H1 (cell line): ENCODE measurements at regions not wholly inside any gene's neighbourhood (a gene's known extent, or its start where the extent isn't known, plus 50 kb on each side); places are given as distances from the start of the nearest gene placed in this dataset.

Source experiments
- CTCF ChIA-PET: fragments of 300-600 bp; sonication (Branson Sonifier 250); formaldehyde crosslinking; loops from one replicate; lab custom pipeline; 2021; ENCODE audit not compliant: partially characterized antibody; lab: Charles Lee
- POLR2A ChIA-PET: fragments of 300-600 bp; sonication (Branson Sonifier 250); formaldehyde crosslinking; loops from one replicate; lab custom pipeline; 2021; ENCODE audit warnings: inconsistent platforms; ENCODE audit not compliant: partially characterized antibody; lab: Charles Lee
- DNase-seq, 2 experiments: peaks; one replicate each; pipeline versions ENCODE4 v3.0.0 to v3.0.0-alpha.2; 2010 to 2022; ENCODE audit warnings: low spot score in 2 of 2, low read depth in 1 of 2, mixed read lengths in 1 of 2
- FAIRE-seq: peaks from 2 replicates; lab custom pipeline; 2011; peaks lifted over from hg19 to GRCh38; lab: Jason Lieb, UNC
- H2AFZ ChIP-seq: 2 replicates; pipeline ENCODE4 v1.8.1; 2012; ENCODE audit warnings: low read length, inconsistent platforms
- H2AK5ac ChIP-seq: 2 replicates; pipeline ENCODE4 v1.6.1; 2013; ENCODE audit warnings: low read depth, low read length
- H2BK120ac ChIP-seq: replicated peaks from 2 replicates; pipeline ENCODE3; 2013; ENCODE audit warnings: low read depth, low read length, inconsistent platforms
- H2BK12ac ChIP-seq: 2 replicates; pipeline ENCODE4 v1.6.1; 2013; ENCODE audit warnings: low read depth, low read length
- H2BK15ac ChIP-seq: 2 replicates; pipeline ENCODE4 v1.6.1; 2013; ENCODE audit warnings: low read length
- H2BK20ac ChIP-seq: 2 replicates; pipeline ENCODE4 v1.6.1; 2013; ENCODE audit warnings: low read length
- H2BK5ac ChIP-seq: 2 replicates; pipeline ENCODE4 v1.6.1; 2013; ENCODE audit warnings: low read depth, low read length
- H3K14ac ChIP-seq: 2 replicates; pipeline ENCODE4 v1.6.1; 2013; ENCODE audit warnings: inconsistent platforms; ENCODE audit not compliant: insufficient read length
- H3K18ac ChIP-seq: 2 replicates; pipeline ENCODE4 v1.6.1; 2013; ENCODE audit warnings: low read length; ENCODE audit errors: extremely low read depth
- H3K23ac ChIP-seq: 2 replicates; pipeline ENCODE4 v1.6.1; 2013; ENCODE audit warnings: inconsistent platforms; ENCODE audit not compliant: insufficient read length
- H3K23me2 ChIP-seq: 2 replicates; pipeline ENCODE4 v1.6.1; 2013; ENCODE audit warnings: low read depth, low read length
- H3K27ac ChIP-seq: 2 replicates; pipeline ENCODE4 v1.6.1; 2011; ENCODE audit warnings: low read depth, low read length, inconsistent platforms
- H3K27me3 ChIP-seq, 4 experiments: replicated peaks in 1 of 4; 1 replicate in 1 of 4; 2 replicates in 3 of 4; pipeline versions ENCODE4 v1.6.1 to v1.8.1; 2011 to 2013; ENCODE audit warnings: low read length in 3 of 4, mild to moderate bottlenecking in 3 of 4, inconsistent platforms in 2 of 4, mixed read lengths in 2 of 4, moderate library complexity in 1 of 4; ENCODE audit not compliant: control insufficient read depth in 3 of 4, insufficient read depth in 3 of 4; ENCODE audit errors: extremely low read depth in 1 of 4
- H3K36me3 ChIP-seq, 4 experiments: 2 replicates each; pipeline versions ENCODE4 v1.6.1 to v1.8.1; 2011 to 2013; ENCODE audit warnings: mild to moderate bottlenecking in 4 of 4, low read length in 3 of 4, moderate library complexity in 2 of 4, control low read depth in 1 of 4, inconsistent platforms in 1 of 4; ENCODE audit not compliant: insufficient read depth in 4 of 4, control insufficient read depth in 2 of 4
- H3K4ac ChIP-seq: replicated peaks from 2 replicates; pipeline ENCODE3; 2013; ENCODE audit warnings: low read length, low read depth, mixed read lengths, inconsistent platforms; ENCODE audit not compliant: insufficient read length
- H3K4me1 ChIP-seq, 4 experiments: replicated peaks in 1 of 4; 1 replicate in 1 of 4; 2 replicates in 3 of 4; pipeline versions ENCODE4 v1.6.1 to v1.8.1; 2011 to 2013; ENCODE audit warnings: low read length in 3 of 4, inconsistent platforms in 2 of 4, mixed read lengths in 1 of 4; ENCODE audit not compliant: insufficient read depth in 4 of 4, control insufficient read depth in 3 of 4
- H3K4me2 ChIP-seq, 2 experiments: 2 replicates each; pipeline versions ENCODE4 v1.6.1 to v1.8.1; 2011 to 2013; ENCODE audit warnings: low read depth in 2 of 2, low read length in 2 of 2, control low read depth in 1 of 2, inconsistent platforms in 1 of 2, mild to moderate bottlenecking in 1 of 2; ENCODE audit not compliant: insufficient read depth in 1 of 2
- H3K4me3 ChIP-seq, 4 experiments: fragments of 200-600, 300-600 bp in 1 of 4; sonication (generic), shearing (Covaris generic), sonication (Bioruptor Twin) in 1 of 4; 2 replicates each; pipeline versions ENCODE4 v1.5.1 to v1.8.1; 2011 to 2016; ENCODE audit warnings: low read length in 4 of 4, low read depth in 3 of 4, control low read depth in 2 of 4, inconsistent platforms in 2 of 4, mild to moderate bottlenecking in 2 of 4, mixed read lengths in 1 of 4, moderate library complexity in 1 of 4; ENCODE audit not compliant: insufficient read depth in 2 of 4; ENCODE audit errors: extremely low read depth in 1 of 4
- H3K56ac ChIP-seq: replicated peaks from 2 replicates; pipeline ENCODE3; 2013; ENCODE audit warnings: low read depth, mild to moderate bottlenecking, mixed read lengths, low read length, inconsistent platforms; ENCODE audit not compliant: insufficient read length
- H3K79me1 ChIP-seq: 2 replicates; pipeline ENCODE4 v1.6.1; 2013; ENCODE audit warnings: low read depth, low read length, control low read depth
- H3K79me2 ChIP-seq, 2 experiments: 2 replicates each; pipeline versions ENCODE4 v1.6.1 to v1.8.1; 2012 to 2013; ENCODE audit warnings: low read length in 2 of 2, mild to moderate bottlenecking in 2 of 2, inconsistent platforms in 1 of 2; ENCODE audit not compliant: insufficient read depth in 2 of 2, control insufficient read depth in 1 of 2
- H3K9ac ChIP-seq, 4 experiments: replicated peaks in 1 of 4; 1 replicate in 1 of 4; 2 replicates in 3 of 4; pipeline versions ENCODE4 v1.6.1 to v1.8.1; 2011 to 2013; ENCODE audit warnings: low read depth in 3 of 4, low read length in 3 of 4, control low read depth in 2 of 4, mild to moderate bottlenecking in 2 of 4, moderate library complexity in 2 of 4, inconsistent platforms in 1 of 4; ENCODE audit errors: extremely low read depth in 1 of 4
- H3K9me3 ChIP-seq, 2 experiments: 2 replicates each; pipeline versions ENCODE4 v1.6.1 to v1.8.1; 2012 to 2013; ENCODE audit warnings: mild to moderate bottlenecking in 2 of 2, moderate library complexity in 2 of 2, control low read depth in 1 of 2, inconsistent platforms in 1 of 2, low read depth in 1 of 2, low read length in 1 of 2, mixed read lengths in 1 of 2; ENCODE audit not compliant: insufficient read depth in 2 of 2
- H4K20me1 ChIP-seq, 2 experiments: replicated peaks in 1 of 2; 2 replicates each; pipeline versions ENCODE3 to v1.8.1; 2011 to 2013; ENCODE audit warnings: inconsistent platforms in 2 of 2, low read length in 2 of 2, mild to moderate bottlenecking in 1 of 2; ENCODE audit not compliant: insufficient read depth in 2 of 2, control insufficient read depth in 1 of 2
- H4K5ac ChIP-seq: 2 replicates; pipeline ENCODE4 v1.6.1; 2013; ENCODE audit warnings: low read length, low read depth, mixed read lengths, inconsistent platforms; ENCODE audit not compliant: insufficient read length
- H4K8ac ChIP-seq: 2 replicates; pipeline ENCODE4 v1.8.0; 2013; ENCODE audit warnings: mild to moderate bottlenecking, moderate library complexity, low read length, inconsistent platforms; ENCODE audit not compliant: insufficient read depth; ENCODE audit errors: extremely low read depth
- H4K91ac ChIP-seq: replicated peaks from 2 replicates; pipeline ENCODE3; 2013; ENCODE audit warnings: low read length, mixed read lengths, inconsistent platforms; ENCODE audit not compliant: insufficient read length
- BACH1 ChIP-seq: IDR thresholded peaks from 2 replicates; pipeline ENCODE4 v1.6.1; 2012; ENCODE audit warnings: low read length, improper control_type of control experiment
- EGR1 ChIP-seq: IDR thresholded peaks from 2 replicates; pipeline ENCODE4 v1.6.1; 2011; ENCODE audit warnings: low read depth, low read length, borderline replicate concordance
- RAD21 ChIP-seq, 2 experiments: IDR thresholded peaks in 1 of 2; conservative IDR thresholded peaks in 1 of 2; 2 replicates each; pipeline ENCODE4 v1.6.1; 2011; ENCODE audit warnings: low read depth in 2 of 2, low read length in 2 of 2, improper control_type of control experiment in 1 of 2, inconsistent platforms in 1 of 2, mild to moderate bottlenecking in 1 of 2, moderate library complexity in 1 of 2
- RFX5 ChIP-seq: IDR thresholded peaks from 2 replicates; pipeline ENCODE4 v1.6.1; 2011; ENCODE audit warnings: low read depth, low read length, improper control_type of control experiment, borderline replicate concordance
- SIRT6 ChIP-seq: IDR thresholded peaks from one replicate; pipeline ENCODE4 v1.7.1; 2012; ENCODE audit warnings: low read length, inconsistent platforms
- WGBS, 2 experiments: shearing (Covaris generic) in 1 of 2; methylation state at CpG; one replicate each; pipeline versions ENCODE4 v1.1.6 to v1.1.7; 2013 to 2015; ENCODE audit warnings: low lambda C conversion rate in 2 of 2, mixed read lengths in 2 of 2, inconsistent platforms in 1 of 2, low coverage in 1 of 2, missing lambda C conversion rate in 1 of 2; ENCODE audit not compliant: insufficient replicate concordance in 2 of 2, insufficient coverage in 1 of 2, insufficient read length in 1 of 2; ENCODE audit errors: extremely low coverage in 1 of 2, missing lambda C conversion rate in 1 of 2; 5-methylcytosine and 5-hydroxymethylcytosine counted together
- TF ChIP-seq, protein P1 (sequence below): IDR thresholded peaks from 2 replicates; pipeline ENCODE4 v1.6.1; 2012; ENCODE audit warnings: inconsistent platforms

DNA sequence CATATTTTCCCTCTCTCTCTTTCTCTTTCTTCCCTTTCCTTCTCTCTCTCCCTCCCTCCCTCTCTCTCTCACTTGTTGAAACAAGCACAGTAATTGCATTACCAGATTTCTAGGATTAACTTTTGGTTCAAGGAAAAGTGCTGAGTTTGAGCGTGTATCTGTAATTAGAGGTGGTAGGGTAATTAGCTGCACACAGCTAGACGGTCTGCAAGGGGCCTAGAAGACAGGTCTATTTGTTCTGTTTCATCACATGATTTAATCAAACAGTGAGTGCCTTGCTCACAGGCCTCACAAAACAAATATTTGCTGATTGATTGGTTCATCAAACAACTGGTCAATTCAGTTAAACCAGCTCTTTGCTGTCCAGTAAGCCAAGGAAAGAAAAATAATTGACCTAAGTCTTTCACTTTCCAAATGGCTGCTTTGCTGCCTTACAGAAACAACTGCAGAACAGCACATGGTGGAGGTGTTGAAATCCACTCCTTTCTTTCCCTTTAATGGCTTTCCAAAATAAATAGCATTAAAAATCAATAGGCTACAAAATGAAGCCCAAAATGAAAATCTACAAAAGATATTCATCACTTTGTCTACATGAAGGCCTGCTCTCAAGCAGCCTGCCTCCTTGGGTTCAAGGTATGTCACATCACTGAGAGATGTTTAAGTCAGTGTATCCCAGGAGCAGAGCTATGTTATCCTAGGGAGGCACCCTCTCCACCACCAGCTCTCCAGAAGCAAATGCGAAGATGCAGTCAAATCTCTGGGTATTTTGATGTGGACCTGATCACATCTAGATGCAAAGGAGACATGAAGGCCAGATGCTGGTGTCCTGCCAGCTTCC, 264.4 kb upstream of the SIX2 start:
- Histone ChIP-seq H3K79me2 (no peaks in the 10 kb centered on the region), H3K79me1 (no peaks in the 10 kb centered on the region), H2AFZ (no peak overlapping the region), H3K27ac (no peak overlapping the region; the same call in 1 of the 2 replicates), H3K4me2 (no peak overlapping the region; a peak in 1 of 4 replicates), H4K8ac (no peak overlapping the region), H3K4me3 (no peak overlapping the region), H3K23ac (no peak overlapping the region), H3K4ac (peak overlapping the region; percentile 28), H4K5ac (no peak overlapping the region), H2BK5ac (no peak overlapping the region), H3K9me3 (no peaks in the 10 kb centered on the region), H3K27me3 (no peaks in the 10 kb centered on the region), H2AK5ac (no peak overlapping the region), H2BK120ac (no peak overlapping the region), H3K14ac (no peak overlapping the region), H4K91ac (no peak overlapping the region), H2BK15ac (0 out of 2 replicates have a peak overlapping the region, but pooled peaks have one; percentile 21), H3K36me3 (no peaks in the 10 kb centered on the region), H3K4me1 (peaks cover 0 to 17% (median 7%) of the 10 kb centered on the region in 4 experiments; a peak in 4 of 7 replicates), H4K20me1 (no peaks in the 10 kb centered on the region), H3K56ac (no peak overlapping the region), H3K9ac (no peak overlapping the region), H2BK20ac (peak overlapping the region; percentile 62; the same call in 1 of the 2 replicates), H3K18ac (0 out of 2 replicates have a peak overlapping the region, but pooled peaks have one; percentile 5), H3K23me2 (no peaks in the 10 kb centered on the region), H2BK12ac (no peak overlapping the region; the same call in 1 of the 2 replicates)
- no peak for DNase-seq
- TF ChIP-seq BACH1 (no peak), SIRT6 (no peak), RAD21 (IDR thresholded peaks at IDR 0.05 in 1 of 2, conservative IDR thresholded peaks at IDR 0.05 in 1 of 2; ENCODE audit: low read depth in 2 of 2, low read length in 2 of 2) (no peak), EGR1 (no peak), RFX5 (no peak)
- TF ChIP-seq, protein P1, sequence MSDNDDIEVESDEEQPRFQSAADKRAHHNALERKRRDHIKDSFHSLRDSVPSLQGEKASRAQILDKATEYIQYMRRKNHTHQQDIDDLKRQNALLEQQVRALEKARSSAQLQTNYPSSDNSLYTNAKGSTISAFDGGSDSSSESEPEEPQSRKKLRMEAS = no peak
- no peak for FAIRE-seq
- 93% methylated on average over 3 of the region's 3 CpGs; no CpG with 5 or more reads in 1 of the 2 experiments for WGBS, 2 experiments
- POLR2A ChIA-PET = no interaction called here
- CTCF ChIA-PET = interaction anchor here (0.6 to 1.1 kb wide), 3 partner anchors 12 to 151 kb away, joined by 3 read pairs; no protein-coding TSS in a partner anchor
